IPS-15b (cell line): ENCODE measurements at regions not wholly inside any gene's neighbourhood (a gene's known extent, or its start where the extent isn't known, plus 50 kb on each side); places are given as distances from the start of the nearest gene placed in this dataset.
"Not testable (repeated sequence)": the region's sequence is repeated elsewhere in the genome, so short reads cannot be mapped to it uniquely, and the experiment has no call there.

ENCODE experiments used
- H3K27me3 ChIP-seq: one replicate; pipeline ENCODE4 v1.6.1; 2013; ENCODE audit warnings: low read length; ENCODE audit not compliant: control insufficient read depth, insufficient read depth
- H3K36me3 ChIP-seq: one replicate; pipeline ENCODE4 v1.6.1; 2013; ENCODE audit warnings: low read length; ENCODE audit not compliant: control insufficient read depth, insufficient read depth
- H3K4me1 ChIP-seq: one replicate; pipeline ENCODE4 v1.6.1; 2013; ENCODE audit warnings: mild to moderate bottlenecking, low read length; ENCODE audit not compliant: control insufficient read depth, insufficient read depth
- H3K4me3 ChIP-seq: one replicate; pipeline ENCODE4 v1.5.1; 2013; ENCODE audit warnings: low read depth, low read length
- H3K9ac ChIP-seq: one replicate; pipeline ENCODE4 v1.6.1; 2013; ENCODE audit warnings: low read depth, mild to moderate bottlenecking, low read length
- H3K9me3 ChIP-seq: one replicate; pipeline ENCODE4 v1.6.1; 2013; ENCODE audit warnings: mild to moderate bottlenecking, low read length; ENCODE audit not compliant: control insufficient read depth, insufficient read depth

- H3K27me3 ChIP-seq, result no peaks in the 10 kb centered on the region
- H3K4me3 ChIP-seq, result no peak overlapping the region
- H3K36me3 ChIP-seq, result no peaks in the 10 kb centered on the region
- H3K4me1 ChIP-seq, result no peaks in the 10 kb centered on the region
- no peak overlapping the region for H3K9ac ChIP-seq
- H3K9me3 ChIP-seq, result no peaks in the 10 kb centered on the region
Measured at GRCh38 chr10:62498271-62498670, 124.1 kb downstream of the ZNF365 start.

- H3K36me3 ChIP-seq, H3K9me3 ChIP-seq, H3K27me3 ChIP-seq, H3K4me3 ChIP-seq, H3K9ac ChIP-seq: not testable (repeated sequence)
- peaks cover 12% of the 10 kb centered on the region for H3K4me1 ChIP-seq
Measured at GRCh38 chr10:62500116-62500515, 125.9 kb downstream of the ZNF365 start.

GRCh38 chr10:62501547-62501946, 127.4 kb downstream of the ZNF365 start:
- Histone ChIP-seq H3K9ac (no peak overlapping the region), H3K36me3 (no peaks in the 10 kb centered on the region), H3K9me3 (no peaks in the 10 kb centered on the region), H3K4me1 (peaks cover 15% of the 10 kb centered on the region), H3K4me3 (no peak overlapping the region), H3K27me3 (no peaks in the 10 kb centered on the region)

GRCh38 chr10:62502995-62503613, 128.9 kb downstream of the ZNF365 start:
- Histone ChIP-seq H3K27me3 (no peaks in the 10 kb centered on the region), H3K4me1 (peaks cover 18% of the 10 kb centered on the region), H3K9ac (no peak overlapping the region), H3K36me3 (no peaks in the 10 kb centered on the region), H3K9me3 (no peaks in the 10 kb centered on the region), H3K4me3 (no peak overlapping the region)

GRCh38 chr10:62503872-62504271, 129.7 kb downstream of the ZNF365 start:
- Histone ChIP-seq H3K27me3 (no peaks in the 10 kb centered on the region), H3K9ac (no peak overlapping the region), H3K36me3 (no peaks in the 10 kb centered on the region), H3K4me1 (peaks cover 18% of the 10 kb centered on the region), H3K4me3 (no peak overlapping the region), H3K9me3 (no peaks in the 10 kb centered on the region)

DNA sequence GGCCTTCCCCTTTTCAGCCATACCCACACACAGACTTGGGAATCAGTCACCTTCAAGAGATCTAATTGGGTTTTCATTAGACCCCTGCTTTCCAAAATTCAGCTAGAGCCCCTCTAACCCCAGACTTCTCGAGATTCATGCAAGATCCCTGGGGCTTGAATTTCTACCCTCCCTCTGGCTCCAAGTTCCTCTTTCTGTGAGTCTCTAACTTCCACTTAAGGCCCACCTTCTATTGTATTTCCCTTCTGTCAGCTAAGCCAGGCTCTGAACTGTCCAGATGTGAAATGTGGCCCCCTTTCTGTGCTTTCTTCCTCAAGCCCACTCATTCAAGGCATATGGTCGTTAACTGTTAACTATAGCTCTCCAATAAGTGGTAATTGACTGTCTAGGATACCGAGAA, 132.2 kb downstream of the ZNF365 start:
- H3K9me3 ChIP-seq, result no peaks in the 10 kb centered on the region
- no peaks in the 10 kb centered on the region for H3K27me3 ChIP-seq
- no peak overlapping the region for H3K9ac ChIP-seq
- no peak overlapping the region for H3K4me3 ChIP-seq
- H3K4me1 ChIP-seq, result peaks cover 18% of the 10 kb centered on the region
- H3K36me3 ChIP-seq, result no peaks in the 10 kb centered on the region

DNA sequence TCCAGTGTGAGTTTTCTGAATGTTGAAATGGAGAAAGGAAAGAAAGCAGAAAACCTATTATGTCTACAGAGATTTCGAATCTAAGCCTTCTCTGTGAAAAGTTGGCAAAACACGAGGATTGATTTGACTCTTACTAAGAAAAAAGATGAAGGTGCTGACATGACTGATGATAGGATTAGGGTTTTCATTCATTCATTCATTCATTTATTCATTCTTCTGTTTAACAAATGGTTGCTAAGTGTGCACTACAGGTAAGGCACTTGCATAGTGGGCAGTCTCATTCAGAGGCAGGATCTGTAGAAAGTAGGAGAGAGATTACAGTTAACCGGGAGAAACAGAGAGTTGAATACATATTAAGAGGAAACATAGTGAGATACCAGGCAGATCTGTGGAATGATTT, 137.1 kb downstream of the ZNF365 start:
- Histone ChIP-seq H3K4me3 (no peak overlapping the region), H3K27me3 (no peaks in the 10 kb centered on the region), H3K9me3 (no peaks in the 10 kb centered on the region), H3K36me3 (no peaks in the 10 kb centered on the region), H3K4me1 (peaks cover 3% of the 10 kb centered on the region), H3K9ac (no peak overlapping the region)

- Histone ChIP-seq H3K27me3 (no peaks in the 10 kb centered on the region), H3K4me3 (no peak overlapping the region), H3K36me3 (no peaks in the 10 kb centered on the region)
Measured at GRCh38 chr10:62511656-62512055, 137.5 kb downstream of the ZNF365 start.

DNA sequence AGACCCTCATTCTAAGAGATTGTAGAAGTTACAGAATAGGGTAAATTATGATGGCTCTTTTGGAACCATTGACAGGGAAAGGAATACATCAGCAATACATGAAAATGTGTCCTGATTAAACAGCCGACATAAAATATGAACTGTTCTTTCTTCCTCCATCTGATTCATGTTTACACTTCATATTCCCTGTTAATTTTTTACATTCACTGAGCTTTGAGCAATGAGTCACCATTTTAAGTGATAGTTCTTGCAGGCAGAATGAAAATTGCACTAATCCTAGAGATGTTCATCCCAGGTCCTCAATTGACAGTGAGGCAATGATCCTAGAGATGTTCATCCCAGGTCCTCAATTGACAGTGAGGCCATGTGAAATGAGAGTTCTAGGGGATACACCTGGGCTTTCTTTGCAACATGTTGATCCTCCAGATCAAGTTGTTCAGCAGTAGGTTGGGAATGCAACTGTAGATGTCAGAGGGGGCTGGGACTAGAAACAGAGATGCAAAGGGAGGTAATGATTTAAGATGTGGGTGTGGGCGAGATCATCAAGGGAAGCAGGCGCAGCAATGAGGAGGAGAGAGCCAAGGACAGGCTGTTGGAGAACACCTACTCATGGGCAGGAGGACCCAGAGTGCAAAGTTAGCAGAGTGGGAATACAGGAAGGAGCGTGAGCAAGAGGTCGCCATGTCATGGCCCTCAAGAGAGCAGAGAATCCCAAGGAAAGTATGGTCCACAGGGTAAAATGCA, 138.7 kb downstream of the ZNF365 start:
- Histone ChIP-seq H3K4me1 (no peaks in the 10 kb centered on the region), H3K9me3 (no peaks in the 10 kb centered on the region), H3K27me3 (no peaks in the 10 kb centered on the region), H3K9ac (no peak overlapping the region), H3K4me3 (no peak overlapping the region), H3K36me3 (no peaks in the 10 kb centered on the region)

More at GRCh38 chr10:62511656-62512055, 137.5 kb downstream of the ZNF365 start:
- Histone ChIP-seq H3K9ac (no peak overlapping the region), H3K4me1 (peaks cover 3% of the 10 kb centered on the region), H3K9me3 (no peaks in the 10 kb centered on the region)

DNA sequence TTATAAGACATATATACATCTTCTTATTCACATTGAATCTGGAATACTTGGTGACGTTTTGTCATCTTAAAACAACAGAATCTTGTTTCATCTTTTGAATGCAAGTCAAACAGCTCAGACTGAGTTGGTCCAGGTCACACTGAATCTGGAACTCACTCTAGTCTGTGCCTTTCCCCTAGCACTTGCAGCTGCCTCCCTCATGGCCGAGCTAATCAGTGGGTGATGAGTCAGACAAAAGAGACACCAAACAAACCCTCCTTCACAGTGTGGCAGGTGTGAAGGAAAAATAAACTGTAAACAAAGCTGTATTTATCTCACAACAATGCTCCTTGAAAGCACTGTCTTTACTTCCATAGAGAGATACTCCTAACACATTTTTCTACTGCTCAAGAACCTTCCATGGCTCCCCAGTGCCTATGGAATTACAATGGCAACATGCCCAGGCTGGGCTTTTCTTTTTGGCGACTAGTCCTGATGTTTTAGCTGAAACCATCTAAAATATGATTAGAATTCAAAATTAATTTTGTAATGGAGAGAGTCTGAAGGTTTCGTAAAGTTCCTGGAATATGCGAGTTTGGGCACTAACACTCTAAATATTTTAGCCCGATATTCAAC, 140.0 kb downstream of the ZNF365 start:
- no peaks in the 10 kb centered on the region for H3K4me1 ChIP-seq
- no peaks in the 10 kb centered on the region for H3K9me3 ChIP-seq
- no peaks in the 10 kb centered on the region for H3K27me3 ChIP-seq
- no peak overlapping the region for H3K9ac ChIP-seq
- H3K4me3 ChIP-seq, result no peak overlapping the region
- H3K36me3 ChIP-seq, result no peaks in the 10 kb centered on the region

DNA sequence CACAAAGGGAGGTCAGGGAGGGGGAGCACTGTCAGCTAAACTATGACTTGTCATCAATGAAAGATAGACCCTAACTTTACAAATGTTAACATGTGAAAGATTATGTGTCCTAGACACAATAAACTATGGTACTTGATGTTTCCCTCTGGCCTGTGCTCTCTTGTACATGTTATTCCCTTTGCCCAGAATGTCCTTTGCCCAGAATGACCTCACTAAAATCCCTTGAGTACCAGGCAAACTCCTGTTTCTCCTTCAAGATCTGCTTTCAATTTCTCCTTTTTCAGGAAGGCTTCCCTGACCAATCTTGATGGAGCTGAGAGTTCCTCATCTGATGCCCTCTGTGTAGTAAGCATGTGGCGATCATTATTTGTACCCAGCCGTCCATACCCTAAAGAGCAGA, 143.1 kb downstream of the ZNF365 start:
- Histone ChIP-seq H3K9me3 (no peaks in the 10 kb centered on the region), H3K27me3 (no peaks in the 10 kb centered on the region), H3K9ac (no peak overlapping the region), H3K36me3 (no peaks in the 10 kb centered on the region), H3K4me1 (no peaks in the 10 kb centered on the region), H3K4me3 (no peak overlapping the region)
